Smooth muscle cell of the brain vasculature (primary cell): ENCODE measurements at regions not wholly inside any gene's neighbourhood (a gene's known extent, or its start where the extent isn't known, plus 50 kb on each side); places are given as distances from the start of the nearest gene placed in this dataset.

ENCODE experiments used
- DNase-seq: peaks from one replicate; pipeline ENCODE4 v3.0.0-alpha.2; 2012; ENCODE audit warnings: low read depth, low spot score

DNA sequence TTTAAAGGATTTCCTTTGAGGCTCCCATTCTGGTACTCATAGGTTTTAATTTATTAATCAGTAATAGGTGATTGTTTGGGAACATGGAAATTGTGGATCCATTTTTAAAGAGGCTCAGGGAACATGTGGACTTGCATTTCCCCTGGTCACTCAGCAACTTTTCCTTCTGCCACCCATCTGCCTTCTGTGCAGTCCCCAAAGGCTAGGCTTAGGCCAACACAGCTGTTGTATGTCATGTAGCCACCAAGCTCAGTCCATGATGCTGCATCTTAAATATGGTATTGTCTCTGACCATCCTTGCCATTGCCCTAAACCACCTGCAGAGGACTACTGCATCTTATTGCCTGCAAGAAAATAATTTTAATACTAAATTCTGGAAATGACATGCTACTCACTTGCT is 416.7 kb upstream of the SEMA6D start:
- no peak for DNase-seq

DNA sequence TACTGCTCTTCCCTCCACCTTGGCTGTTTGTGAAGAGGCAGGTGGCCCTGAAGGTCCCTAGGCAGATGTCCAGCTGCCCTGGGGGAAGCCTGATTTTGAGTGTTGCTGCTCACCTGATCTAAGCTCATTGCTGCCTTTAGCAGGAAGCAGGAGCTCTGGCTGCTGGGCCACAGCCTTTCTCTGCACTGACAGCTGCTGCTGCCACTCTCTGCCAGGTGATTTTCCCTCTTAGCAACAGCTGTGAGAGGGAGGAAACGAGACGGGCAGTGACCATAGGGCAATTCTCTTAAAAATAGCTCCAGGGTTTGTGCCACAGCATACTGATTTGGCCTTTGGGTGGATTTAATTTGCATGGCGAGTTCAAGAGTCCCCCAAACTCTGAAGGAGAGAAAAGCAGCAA is 415.8 kb upstream of the SEMA6D start:
- DNase-seq: no peak

DNA sequence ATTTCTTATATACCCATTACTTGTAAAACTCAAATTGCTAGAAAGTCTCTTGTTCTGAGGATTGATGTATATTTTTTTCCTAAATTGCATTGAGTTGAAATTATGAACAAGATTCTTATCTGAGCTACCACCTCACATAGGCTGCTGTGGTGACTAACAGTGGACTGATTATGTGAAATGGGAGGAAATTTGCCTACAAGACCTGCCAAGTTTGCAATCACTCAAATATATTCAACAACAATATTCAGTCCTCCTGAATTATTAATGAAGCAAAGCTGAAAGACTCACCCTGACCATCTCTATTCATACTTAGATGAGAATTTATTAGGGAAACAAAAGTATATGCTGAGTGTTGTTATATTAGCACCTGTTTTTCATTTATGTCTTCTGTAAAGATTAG is 412.6 kb upstream of the SEMA6D start:
- DNase-seq: no peak

DNA sequence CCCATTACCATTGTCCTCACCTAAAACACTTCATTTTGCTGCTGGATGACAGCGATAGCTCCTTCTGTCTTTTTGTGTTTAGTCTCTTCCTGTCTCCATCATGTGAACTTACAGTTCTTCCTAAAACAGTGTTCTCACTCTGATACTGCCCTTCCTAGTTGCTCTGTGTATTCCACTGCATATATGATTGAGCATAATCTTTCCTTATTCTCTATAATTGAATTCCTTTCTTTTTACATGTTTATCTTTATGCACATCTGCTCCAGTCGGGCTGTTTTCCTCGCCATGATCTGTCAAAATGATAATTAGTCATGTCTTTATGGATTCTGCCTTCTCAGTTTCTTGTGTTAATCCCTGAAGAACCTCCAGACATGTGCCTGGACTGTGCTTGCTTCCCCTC is 405.1 kb upstream of the SEMA6D start:
- no peak for DNase-seq

DNA sequence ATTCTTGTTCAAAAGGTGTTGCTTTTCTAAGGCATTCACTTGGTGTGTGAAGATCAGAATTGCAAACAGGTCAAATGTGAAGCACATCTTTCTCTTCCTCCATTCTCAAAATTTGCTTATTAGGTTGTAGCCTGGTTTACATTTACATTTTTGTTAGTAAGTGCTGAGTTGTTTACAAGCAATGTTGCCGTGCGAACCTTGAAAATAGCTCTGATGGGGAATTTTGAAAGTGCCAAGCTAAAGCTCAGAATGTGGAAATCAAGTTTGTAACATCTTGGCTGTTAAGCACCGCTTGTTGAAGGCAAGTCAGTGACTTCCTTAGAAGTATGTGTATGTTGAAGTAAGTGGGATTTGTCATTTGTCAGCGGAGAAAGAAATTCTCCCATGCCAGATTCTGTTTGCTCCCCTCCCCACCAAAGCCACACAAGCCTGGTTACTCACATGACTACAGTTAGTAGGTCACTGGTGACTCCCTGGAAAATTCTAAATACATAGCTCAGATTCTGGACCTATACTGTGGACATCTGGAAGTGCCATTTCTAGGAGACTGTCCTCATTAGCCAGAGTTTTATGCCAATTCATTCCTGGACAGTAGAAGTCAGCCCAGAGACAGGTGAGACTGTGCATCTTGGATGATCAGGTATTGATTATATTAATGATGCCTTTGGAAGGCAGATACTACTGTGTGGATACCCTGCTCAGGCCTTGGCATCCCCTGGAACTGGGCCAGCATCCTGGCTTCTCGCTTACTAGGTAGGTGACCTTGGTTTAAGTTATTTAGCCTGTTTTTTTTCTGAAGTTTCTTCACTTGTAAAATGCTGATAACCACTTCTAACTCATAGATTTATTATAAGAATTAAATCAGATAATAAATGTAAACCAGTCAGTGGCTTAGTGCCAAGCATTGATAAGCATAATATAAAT is 390.6 kb upstream of the SEMA6D start:
- no peak for DNase-seq

DNA sequence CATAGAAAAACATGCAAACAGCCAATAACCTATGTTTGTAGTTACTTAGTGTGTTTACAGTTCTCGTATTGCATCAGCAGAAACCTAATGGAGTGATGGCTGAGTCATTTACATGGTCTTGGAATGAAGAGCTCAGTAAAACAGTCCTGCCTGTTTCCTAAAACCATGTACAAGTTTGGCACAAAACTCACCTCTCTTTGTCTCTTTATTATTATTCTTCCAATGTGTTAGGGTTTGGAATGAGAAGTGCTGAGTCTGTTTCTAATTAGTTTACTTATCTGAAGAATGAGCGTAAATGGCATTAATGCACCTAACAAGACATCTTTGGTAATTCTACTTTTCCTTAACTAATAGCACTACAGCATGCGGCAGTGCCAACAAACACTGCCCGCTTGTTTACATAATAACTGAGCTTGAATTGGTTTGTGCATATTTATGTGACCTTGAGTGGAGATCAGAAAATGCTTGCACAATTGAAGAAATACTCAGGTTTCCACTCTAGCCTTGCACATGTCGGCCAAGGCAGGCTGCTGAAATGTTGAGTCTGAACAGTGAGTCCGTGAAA is 385.4 kb upstream of the SEMA6D start:
- no peak for DNase-seq

DNA sequence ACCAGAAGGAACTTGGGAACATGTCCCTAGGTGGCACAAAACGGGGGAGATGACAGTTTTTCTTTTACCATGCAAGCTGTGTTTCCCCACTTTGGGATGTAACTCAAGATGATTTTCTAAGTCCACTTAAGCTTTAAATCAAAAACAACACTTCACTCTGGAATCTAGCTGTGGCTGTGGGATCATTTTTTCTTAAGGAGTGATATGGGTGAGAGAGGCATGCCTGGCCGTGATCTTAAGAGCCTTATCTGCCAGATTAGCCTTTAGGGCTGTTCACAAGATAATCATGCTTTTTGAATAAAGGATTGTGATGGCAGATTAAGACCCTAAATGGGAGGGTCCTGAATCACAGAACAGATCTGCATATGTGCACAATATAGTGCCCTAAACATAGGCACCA is 384.8 kb upstream of the SEMA6D start:
- DNase-seq: no peak

DNA sequence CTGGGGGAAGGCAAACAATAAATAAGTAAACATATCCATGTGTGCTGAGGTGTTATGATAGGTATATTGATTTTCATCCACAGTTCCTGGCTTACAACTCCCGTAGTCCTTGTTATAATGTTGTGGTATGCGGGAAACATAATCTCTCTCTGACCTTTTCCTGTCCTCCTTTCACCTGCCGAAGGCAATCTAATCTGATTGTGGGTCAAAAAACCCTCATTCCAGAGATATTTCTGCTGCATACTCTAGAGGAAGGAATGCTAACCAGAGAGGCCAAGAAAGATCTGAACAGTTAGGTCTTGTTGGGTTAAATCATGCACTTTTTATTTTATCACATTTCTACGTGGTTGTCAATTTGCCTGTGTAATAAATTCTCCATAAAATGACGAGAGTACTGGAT is 383.6 kb upstream of the SEMA6D start:
- DNase-seq: no peak

DNA sequence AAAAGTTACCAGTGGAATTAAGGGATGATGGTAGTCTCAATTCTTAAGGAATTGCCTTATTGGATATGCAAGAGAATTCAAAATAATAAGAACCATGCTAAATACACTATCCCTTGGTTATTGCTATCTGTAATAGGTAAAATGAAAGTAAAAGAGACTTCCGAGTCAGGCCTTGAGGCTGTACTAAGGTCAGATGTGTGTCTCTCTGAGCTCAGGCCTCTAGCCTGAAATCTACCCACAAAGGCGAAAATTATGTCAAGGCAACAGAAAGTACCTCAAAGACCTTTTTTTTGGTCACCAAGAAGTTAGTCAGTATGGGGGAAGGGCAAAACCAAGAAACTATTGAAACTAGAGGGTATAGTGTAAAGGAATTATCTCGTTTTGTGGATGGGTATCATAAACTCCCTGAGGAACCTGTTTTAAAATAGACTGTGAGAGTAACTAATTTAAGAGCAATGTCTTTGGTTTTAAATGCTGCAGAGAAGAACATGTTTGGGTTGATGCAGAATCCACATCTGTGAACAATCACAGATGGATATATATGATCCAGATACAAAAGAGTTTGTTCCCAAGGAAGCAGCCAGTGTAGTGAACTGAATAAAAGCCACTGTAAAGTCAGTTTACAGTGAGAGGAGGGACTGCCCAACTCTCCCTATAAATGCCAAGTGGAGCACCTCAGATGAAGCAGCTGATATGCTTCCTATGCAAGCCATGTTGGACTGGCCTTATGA is 382.3 kb upstream of the SEMA6D start:
- DNase-seq: no peak

DNA sequence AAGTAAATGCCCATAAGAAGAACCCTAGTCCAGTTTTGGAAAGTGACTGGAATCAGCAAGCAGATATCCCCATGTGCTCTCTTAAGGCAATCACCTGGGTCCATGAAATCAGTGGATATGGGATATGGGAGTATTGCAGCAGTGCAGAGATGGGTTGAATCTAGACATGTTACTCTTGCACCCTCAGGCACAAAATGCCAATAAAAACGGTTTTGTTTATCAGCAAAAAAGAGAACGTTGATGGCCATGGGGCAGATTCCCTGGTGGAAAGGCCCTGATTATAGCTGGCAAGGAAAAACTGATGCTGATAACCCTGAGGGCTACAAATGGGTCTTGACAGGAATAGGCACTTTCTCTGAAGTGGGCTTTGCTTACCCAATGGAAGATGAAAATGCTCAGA is 380.2 kb upstream of the SEMA6D start:
- no peak for DNase-seq

DNA sequence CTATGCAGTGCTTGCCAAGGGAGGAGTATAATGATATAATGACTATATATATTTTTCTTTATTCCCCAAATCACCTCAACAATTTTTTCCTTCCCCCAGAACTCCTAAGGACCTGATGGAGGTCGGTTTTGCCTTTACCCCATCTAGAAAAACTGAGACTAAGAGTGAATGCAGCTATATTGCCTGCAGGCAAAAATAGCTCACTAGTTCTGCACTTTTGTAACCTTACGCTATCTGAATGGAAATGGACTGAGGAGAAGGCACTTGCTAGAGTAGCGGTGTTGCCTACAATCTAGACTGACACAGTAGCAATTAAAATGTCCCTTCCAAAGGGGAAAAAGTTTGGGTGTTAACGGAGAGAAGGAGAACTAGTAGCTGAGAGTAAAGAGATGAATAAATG is 379.5 kb upstream of the SEMA6D start:
- no peak for DNase-seq

DNA sequence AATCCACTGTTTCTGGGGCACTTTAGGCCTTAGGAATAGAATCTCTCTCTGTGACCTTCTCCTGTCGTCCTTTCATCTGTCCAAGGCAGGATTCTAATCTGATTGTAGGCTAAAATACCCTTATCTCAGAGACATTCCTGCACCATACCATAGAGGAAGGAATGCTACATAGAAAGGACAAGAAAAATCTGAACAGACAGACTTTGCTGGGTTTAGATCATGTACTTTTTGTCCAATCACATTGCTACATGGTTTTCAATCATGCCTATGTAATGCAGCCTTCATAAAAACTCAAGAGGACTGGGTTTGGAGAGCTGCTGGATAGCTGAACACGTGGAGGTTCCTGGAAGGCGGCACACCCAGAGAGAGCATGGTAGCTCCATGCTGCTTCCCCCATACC is 378.5 kb upstream of the SEMA6D start:
- DNase-seq: no peak

DNA sequence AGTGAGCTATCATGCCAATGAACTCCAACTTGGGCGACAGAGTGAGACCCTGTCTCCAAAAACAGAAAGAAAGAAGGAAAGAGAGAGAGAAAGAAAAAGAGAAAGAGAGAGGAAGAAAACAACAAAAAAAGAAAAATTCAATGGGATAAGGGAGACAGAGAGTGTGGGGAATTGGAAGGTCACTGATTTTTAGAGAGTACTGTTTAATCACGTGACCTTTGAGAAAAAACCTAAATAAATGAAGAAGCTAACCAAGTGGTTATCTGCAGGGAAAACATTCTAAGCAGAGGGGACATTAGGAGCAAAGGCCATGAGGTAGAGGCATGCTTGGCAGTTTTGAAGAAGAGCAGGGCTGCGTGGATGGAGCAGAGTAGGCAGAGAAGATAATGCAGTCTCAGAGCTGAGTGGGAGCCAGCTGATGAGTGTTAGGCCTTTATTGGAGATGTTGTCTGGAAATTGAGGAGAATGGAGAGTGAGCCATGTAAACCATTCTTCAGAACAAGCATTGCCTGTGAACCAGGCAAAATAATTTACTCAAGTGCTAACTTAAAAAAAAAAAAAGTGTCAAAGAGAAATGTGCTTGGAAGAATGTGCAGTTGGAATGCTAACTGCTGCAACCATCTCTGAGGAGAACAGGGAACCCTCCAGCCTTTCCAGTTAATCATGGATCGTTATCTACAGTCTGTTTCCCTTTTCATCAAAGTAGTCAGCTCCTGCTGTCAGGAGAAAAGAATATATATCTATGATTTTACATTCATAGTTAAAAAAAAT is 377.3 kb upstream of the SEMA6D start:
- DNase-seq: no peak

DNA sequence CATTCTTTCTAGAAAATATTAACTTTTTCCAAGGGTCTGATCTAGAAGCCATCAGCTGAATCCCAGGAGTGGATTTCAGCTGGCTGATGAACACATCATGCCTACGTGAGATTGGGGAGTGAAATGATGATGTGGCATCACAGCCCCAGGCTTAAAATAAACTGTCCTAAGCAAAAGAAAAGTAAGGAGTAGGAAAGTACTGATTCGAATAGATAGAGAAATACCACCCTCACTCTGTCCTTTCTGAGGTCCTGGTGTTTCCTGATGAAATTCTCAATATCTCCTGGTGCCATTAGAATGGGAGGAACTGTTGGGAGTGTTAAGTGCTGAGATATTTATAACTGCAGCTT is 376.8 kb upstream of the SEMA6D start:
- DNase-seq: no peak

DNA sequence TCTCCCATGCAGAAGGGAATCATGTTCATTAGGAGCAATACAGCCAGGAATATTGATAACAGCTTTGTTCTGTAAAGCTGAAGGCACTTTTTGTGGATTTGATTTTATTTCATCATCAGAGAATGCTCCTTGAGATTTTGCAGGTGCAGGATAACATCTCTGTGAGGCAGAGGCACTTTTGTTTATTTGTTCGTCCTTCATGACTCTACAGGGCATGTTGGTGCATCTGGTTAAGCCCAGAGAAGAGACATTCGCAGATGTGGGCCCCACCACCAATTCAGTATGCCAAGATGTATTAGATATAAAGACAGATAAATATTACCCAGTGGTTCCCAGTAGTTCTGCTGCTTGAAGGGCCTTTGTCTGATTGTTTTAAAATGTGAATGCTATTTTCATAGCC is 368.1 kb upstream of the SEMA6D start:
- DNase-seq: no peak

DNA sequence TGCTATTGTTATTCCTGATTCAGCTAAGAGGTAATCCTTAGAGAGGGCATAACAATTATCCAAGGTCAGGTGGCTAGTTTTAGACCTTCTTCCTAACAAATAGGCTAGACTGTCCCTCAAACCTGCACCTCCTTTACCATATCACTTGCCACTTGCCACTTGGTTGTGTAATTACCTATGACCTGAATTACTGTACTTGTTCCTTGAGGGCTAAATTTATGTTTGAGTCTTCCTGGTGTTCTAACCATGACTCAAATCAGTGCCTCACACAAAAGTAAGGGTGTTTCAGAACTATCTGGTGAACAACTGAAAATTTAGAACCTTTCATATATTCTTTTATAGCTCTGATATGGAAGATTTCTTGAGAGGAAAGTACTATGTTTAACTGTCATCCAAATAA is 365.8 kb upstream of the SEMA6D start:
- no peak for DNase-seq

DNA sequence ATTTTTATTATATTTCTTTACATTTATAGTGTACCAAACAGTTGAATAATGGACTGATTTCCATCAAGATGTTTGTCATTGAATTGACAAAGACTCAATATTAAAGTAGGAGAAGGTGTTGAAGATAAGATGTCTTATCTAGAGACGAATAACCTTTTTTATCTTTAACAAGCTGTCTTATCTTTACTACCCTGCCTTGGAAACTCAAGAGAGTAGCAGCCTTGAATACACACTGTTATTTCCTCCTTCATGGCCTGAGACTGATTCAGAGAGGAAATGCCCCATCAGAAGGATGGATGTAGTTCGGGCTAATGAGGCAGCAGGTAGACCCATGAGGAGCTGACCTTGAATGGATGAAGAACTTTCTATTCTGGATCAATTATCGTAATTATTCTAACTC is 365.1 kb upstream of the SEMA6D start:
- no peak for DNase-seq

DNA sequence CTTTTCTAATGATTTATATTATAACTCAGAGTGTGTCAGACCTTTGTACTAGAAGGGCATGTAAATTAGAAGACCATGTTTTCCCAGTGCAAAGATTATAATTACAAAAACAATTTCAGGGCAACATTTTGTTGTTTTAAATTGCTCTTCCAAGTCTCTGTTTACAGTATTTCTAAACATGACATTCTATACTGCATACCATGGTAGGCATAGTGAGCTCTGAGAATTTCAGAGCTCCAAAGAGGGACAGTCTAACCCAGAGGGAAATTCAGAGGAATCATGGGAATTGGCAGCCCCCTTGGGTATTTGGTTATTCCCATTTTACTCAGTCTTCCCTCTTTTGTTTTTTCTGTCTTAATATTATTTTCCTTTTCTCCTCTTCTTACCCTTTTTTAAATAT is 361.5 kb upstream of the SEMA6D start:
- DNase-seq: no peak

DNA sequence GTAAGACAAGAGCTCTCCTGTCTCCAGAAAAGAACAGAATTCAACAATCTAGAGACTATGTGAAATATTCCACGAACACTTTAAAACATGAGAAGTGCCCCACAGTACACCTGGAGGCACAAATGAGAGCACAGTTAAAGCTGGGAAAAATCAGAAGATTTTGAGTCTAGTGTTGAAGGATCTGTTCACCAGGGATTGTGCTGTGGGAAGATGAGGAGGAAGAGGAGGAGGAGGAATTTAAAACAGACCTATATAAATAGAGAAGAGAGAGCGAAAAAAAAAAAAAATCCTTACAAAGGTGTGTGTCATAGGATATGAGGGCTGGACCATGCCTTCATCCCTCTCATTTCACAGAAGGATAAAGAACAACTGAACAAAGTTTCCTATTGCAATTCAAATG is 361.0 kb upstream of the SEMA6D start:
- no peak for DNase-seq

DNA sequence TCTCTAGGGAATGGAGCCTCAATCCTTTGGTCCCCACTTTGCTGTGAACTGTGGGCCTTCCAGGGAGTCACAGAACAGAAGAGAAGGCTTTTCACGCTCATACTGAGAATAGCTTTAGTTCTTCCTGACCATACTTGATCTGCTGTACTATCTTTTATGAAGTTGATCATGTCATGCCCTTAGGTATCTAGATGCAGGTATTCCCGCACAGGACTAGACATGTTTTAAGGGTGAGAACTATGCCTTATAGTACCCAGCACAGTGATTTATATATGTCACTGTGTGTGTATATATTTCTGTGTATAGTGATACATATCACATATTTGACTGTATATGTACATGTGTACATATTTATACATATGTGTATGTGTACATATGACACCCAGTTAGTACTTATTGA is 358.4 kb upstream of the SEMA6D start:
- no peak for DNase-seq

DNA sequence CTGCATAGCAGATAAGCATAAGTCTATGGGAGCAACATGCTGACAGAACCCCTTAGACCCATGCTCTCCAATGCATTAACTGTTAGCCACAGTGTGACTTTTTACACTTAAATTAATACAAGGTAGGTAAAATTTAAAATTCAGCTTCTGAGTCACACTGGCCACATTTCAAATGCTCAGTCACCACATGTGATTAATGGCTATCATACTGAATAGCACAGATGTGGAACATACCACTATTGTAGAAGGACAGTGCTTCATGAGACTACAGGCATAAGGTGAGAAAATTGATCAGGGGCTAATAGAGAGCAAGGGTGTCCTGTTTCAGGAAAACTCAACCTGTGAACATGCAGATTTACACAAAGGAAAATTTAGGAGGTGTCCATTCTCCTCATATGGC is 357.0 kb upstream of the SEMA6D start:
- DNase-seq: no peak
